ENCODE measurements at regions not wholly inside any gene's neighbourhood (a gene's known extent, or its start where the extent isn't known, plus 50 kb on each side); places are given as distances from the start of the nearest gene placed in this dataset.
"Not testable (repeated sequence)": the region's sequence is repeated elsewhere in the genome, so short reads cannot be mapped to it uniquely, and the experiment has no call there.

DNA sequence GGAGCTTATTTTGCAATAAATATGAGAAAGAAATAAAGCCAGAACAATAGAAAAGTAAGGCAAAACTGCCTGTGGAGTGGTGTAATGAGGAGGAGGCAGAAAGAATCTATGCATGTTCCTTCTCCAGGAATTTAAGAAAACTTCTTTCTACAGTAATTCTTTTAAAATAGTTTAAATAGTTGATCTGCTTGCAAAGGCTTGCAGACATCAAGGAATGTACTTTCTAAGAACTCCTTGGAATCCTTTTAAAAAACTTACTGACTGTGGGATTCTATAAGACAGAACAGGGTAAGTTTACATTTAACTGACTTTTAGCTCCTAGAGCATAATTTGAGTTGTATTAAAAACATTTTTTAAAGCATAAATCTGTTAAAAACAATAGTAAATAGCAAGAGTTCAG, 63.2 kb upstream of the ALB start:
- TF ChIP-seq CTCF (IDR thresholded peaks at IDR 0.05; ENCODE audit: low read depth, low read length, missing control alignments) = no peak
- in situ Hi-C loops (cut with HindIII; ENCODE audit: low pct_ligation_motif_present, low sequenced_read_pairs) = no loop called here
- H3K4me3 ChIP-seq (ENCODE audit: low read depth, low read length) = no peak overlapping the region
- no peak for DNase-seq
- H3K27me3 ChIP-seq (replicated peaks) = no peaks in the 10 kb centered on the region
- no peaks in the 10 kb centered on the region for H3K36me3 ChIP-seq (replicated peaks)
- H3K27ac ChIP-seq = no peak overlapping the region

DNA sequence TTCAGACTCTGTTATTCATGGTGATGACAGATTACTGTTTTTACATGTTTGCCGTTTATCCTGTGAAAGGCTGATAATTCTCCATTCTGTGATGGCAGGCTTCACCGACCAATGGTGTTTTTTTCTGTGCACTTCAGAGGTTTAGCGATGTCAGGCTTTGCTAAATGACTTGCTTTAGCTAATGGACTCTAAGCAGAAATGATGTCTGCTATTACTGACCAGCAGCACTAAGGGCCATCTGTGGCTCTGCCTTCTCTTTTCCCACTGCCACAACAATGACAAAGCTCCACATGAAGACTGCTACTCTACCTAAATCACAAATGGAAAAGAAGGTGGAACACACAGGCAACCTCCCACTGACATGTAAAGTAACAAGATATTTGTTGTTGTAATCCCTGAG, 68.4 kb upstream of the ALB start:
- DNase-seq = no peak
- in situ Hi-C loops (cut with HindIII; ENCODE audit: low pct_ligation_motif_present, low sequenced_read_pairs) = no loop called here
- H3K27ac ChIP-seq = no peak overlapping the region
- no peaks in the 10 kb centered on the region for H3K36me3 ChIP-seq (replicated peaks)
- H3K4me3 ChIP-seq (ENCODE audit: low read depth, low read length) = no peak overlapping the region
- no peaks in the 10 kb centered on the region for H3K27me3 ChIP-seq (replicated peaks)
- no peak for TF ChIP-seq CTCF (IDR thresholded peaks at IDR 0.05; ENCODE audit: low read depth, low read length, missing control alignments)

DNA sequence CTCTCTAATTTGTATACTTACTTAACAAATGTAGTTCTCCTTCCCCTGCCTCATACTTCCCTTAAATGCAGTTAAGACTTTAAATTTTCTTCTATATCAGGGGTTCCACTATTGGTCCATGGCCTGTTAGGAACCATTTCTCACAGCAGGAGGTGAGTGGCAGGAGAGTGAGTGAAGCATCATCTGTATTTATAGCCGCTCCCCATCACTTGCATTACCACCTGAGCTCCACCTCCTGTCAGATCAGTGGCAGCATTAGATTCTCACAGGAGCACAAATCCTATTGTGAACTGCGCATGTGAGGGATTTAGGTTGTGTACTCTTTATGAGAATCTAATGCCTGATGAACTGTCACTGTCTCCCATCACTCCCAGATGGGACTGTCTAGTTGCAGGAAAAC, 72.1 kb upstream of the ALB start:
- H3K27ac ChIP-seq; in situ Hi-C loops (cut with HindIII; ENCODE audit: low pct_ligation_motif_present, low sequenced_read_pairs); DNase-seq: not testable (repeated sequence)

GRCh38 chr4:73329300-73329699, 70.7 kb upstream of the ANKRD17 start:
- H3K4me3 ChIP-seq (ENCODE audit: low read depth, low read length) = no peak overlapping the region
- no peak for DNase-seq
- H3K27me3 ChIP-seq (replicated peaks) = no peaks in the 10 kb centered on the region
- no peak overlapping the region for H3K27ac ChIP-seq
- TF ChIP-seq CTCF (IDR thresholded peaks at IDR 0.05; ENCODE audit: low read depth, low read length, missing control alignments) = no peak
- in situ Hi-C loops (cut with HindIII; ENCODE audit: low pct_ligation_motif_present, low sequenced_read_pairs) = no loop called here
- no peaks in the 10 kb centered on the region for H3K36me3 ChIP-seq (replicated peaks)

More for the DNA sequence above, 72.1 kb upstream of the ALB start:
- H3K36me3 ChIP-seq (replicated peaks); H3K4me3 ChIP-seq (ENCODE audit: low read depth, low read length); H3K27me3 ChIP-seq (replicated peaks): not testable (repeated sequence)

DNA sequence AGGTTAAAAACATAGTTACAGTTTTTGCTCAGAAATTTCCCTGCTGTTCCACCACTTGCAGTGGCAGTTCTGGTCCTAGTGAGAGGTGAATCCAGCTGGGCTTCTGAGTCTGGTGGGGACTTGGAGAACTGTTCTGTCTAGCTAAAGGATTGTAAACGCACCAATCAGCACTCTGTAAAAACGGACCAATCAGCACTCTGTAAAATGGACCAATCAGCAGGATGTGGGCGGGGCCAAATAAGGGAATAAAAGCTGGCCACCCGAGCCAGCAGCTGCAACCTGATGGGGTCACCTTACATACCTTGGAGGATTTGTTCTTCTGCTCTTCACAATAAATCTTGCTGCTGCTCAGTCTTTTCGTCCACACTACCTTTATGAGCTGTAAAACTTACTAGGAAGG, 67.2 kb upstream of the ANKRD17 start:
- H3K27me3 ChIP-seq (replicated peaks); DNase-seq; H3K4me3 ChIP-seq (ENCODE audit: low read depth, low read length); in situ Hi-C loops (cut with HindIII; ENCODE audit: low pct_ligation_motif_present, low sequenced_read_pairs); H3K36me3 ChIP-seq (replicated peaks); H3K27ac ChIP-seq: not testable (repeated sequence)

DNA sequence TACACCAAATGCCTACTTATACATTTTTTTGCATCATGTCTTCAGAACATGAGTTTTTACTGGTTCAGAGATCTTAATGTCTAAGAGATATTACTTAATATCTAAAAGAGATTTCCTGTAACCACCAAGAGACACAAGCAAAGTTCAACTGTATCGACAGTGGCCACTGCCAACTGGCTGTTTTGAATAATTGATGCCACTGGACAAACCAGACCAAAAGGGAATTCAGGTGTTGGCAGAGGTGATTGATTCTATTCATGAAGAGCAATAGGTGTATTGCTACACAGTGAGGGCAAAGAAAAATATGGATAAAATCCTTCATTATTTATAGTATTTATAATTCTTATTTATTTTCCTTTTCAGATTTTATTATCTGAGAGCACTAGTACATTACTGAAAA, 58.5 kb upstream of the ANKRD17 start:
- in situ Hi-C loops (cut with HindIII; ENCODE audit: low pct_ligation_motif_present, low sequenced_read_pairs) = no loop called here
- Histone ChIP-seq H3K27me3 (replicated peaks) (no peaks in the 10 kb centered on the region), H3K36me3 (replicated peaks) (no peaks in the 10 kb centered on the region), H3K4me3 (ENCODE audit: low read depth, low read length) (no peak overlapping the region), H3K27ac (no peak overlapping the region)
- TF ChIP-seq CTCF (IDR thresholded peaks at IDR 0.05; ENCODE audit: low read depth, low read length, missing control alignments) = no peak
- no peak for DNase-seq

GRCh38 chr4:73315091-73315490, 56.5 kb upstream of the ANKRD17 start:
- in situ Hi-C loops (cut with HindIII; ENCODE audit: low pct_ligation_motif_present, low sequenced_read_pairs) = no loop called here
- DNase-seq = no peak
- Histone ChIP-seq H3K4me3 (ENCODE audit: low read depth, low read length) (no peak overlapping the region), H3K36me3 (replicated peaks) (no peaks in the 10 kb centered on the region), H3K27ac (no peak overlapping the region), H3K27me3 (replicated peaks) (no peaks in the 10 kb centered on the region)
- TF ChIP-seq CTCF (IDR thresholded peaks at IDR 0.05; ENCODE audit: low read depth, low read length, missing control alignments) = no peak
